22Rv1 (cell line): ENCODE measurements at regions not wholly inside any gene's neighbourhood (a gene's known extent, or its start where the extent isn't known, plus 50 kb on each side); places are given as distances from the start of the nearest gene placed in this dataset.

ENCODE experiments used
- ZFX ChIP-seq: fragments of 450-650 bp; IDR thresholded peaks from 2 replicates; pipeline ENCODE4 v1.6.1; 2017; ENCODE audit warnings: antibody characterized with exemption, borderline replicate concordance
- TF ChIP-seq, protein P1 (sequence below): fragments of 450-650 bp; IDR thresholded peaks from 2 replicates; pipeline ENCODE4 v1.5.1; 2017; ENCODE audit warnings: mild to moderate bottlenecking

DNA sequence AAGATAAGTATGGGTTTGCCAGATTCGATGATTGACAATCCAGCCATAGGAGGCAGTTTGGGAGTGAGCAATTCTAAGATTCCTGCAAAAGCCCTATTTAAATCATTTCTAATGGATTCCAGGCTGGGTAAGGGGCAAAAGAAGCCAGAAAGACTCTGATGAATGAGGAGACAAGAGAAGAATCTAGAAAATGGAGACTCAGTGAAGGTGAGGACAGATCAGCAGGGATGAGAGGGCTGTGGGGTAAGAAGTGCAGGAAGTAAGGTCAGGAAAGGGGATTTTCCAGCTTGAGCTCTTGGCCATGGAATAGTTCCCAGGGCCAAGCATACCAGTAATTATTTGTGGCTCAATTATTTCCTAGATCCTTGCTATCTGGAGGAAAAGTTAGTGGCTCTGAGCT is 87.3 kb downstream of the TMX1 start:
- TF ChIP-seq, protein P1, sequence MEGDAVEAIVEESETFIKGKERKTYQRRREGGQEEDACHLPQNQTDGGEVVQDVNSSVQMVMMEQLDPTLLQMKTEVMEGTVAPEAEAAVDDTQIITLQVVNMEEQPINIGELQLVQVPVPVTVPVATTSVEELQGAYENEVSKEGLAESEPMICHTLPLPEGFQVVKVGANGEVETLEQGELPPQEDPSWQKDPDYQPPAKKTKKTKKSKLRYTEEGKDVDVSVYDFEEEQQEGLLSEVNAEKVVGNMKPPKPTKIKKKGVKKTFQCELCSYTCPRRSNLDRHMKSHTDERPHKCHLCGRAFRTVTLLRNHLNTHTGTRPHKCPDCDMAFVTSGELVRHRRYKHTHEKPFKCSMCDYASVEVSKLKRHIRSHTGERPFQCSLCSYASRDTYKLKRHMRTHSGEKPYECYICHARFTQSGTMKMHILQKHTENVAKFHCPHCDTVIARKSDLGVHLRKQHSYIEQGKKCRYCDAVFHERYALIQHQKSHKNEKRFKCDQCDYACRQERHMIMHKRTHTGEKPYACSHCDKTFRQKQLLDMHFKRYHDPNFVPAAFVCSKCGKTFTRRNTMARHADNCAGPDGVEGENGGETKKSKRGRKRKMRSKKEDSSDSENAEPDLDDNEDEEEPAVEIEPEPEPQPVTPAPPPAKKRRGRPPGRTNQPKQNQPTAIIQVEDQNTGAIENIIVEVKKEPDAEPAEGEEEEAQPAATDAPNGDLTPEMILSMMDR = no peak
- TF ChIP-seq ZFX = no peak
